ENCODE measurements at regions not wholly inside any gene's neighbourhood (a gene's known extent, or its start where the extent isn't known, plus 50 kb on each side); places are given as distances from the start of the nearest gene placed in this dataset.

- no peak for TF ChIP-seq ZNF425 (CRISPR knock-in tag; conservative IDR thresholded peaks at IDR 0.05)
- TF ChIP-seq SMAD3 (CRISPR knock-in tag; IDR thresholded peaks at IDR 0.05; ENCODE audit: borderline replicate concordance): no peak
Observed at GRCh38 chr6:15032015-15032414, 213.9 kb upstream of the JARID2 start (continued).

DNA sequence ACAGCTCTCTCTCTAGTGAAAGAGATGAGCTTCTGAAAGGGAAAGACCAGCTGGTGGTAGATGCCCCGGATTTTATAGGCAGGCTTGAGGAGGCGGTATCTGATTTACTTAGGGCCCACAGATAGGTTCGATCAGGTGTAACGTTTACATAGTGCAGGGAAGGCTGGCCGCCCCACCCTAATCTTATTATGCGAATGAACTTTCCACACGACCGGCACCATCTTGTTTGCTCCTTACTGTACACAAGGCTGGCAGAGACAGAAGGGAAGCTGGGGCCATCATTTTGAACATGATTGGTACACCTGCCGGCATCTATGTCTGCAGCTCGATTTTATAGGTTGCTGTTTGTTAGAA, 212.0 kb upstream of the JARID2 start:
- Mint-ChIP-seq H3K27me3 (ENCODE audit: low read depth) (peaks cover 2% of the 10 kb centered on the region), H3K27ac (no peak overlapping the region), H3K36me3 (peaks cover 16% of the 10 kb centered on the region), H3K4me3 (no peak overlapping the region), H3K9me3 (peaks cover 15% of the 10 kb centered on the region), H3K4me1 (peaks cover 48% of the 10 kb centered on the region)
- TF ChIP-seq ESRRA (CRISPR knock-in tag; IDR thresholded peaks at IDR 0.05; ENCODE audit: borderline replicate concordance) (no peak), GABPB1 (CRISPR knock-in tag; IDR thresholded peaks at IDR 0.05) (no peak), NR2C2 (CRISPR knock-in tag; IDR thresholded peaks at IDR 0.05) (no peak), TCF7 (CRISPR knock-in tag; IDR thresholded peaks at IDR 0.05; ENCODE audit: low read depth) (no peak), SMAD3 (CRISPR knock-in tag; IDR thresholded peaks at IDR 0.05; ENCODE audit: borderline replicate concordance) (no peak), GTF2I (CRISPR knock-in tag; conservative IDR thresholded peaks at IDR 0.05) (no peak), JUN (CRISPR knock-in tag; IDR thresholded peaks at IDR 0.05) (no peak), NFYB (CRISPR knock-in tag; conservative IDR thresholded peaks at IDR 0.05; ENCODE audit: low read depth) (no peak), ATF1 (CRISPR knock-in tag; IDR thresholded peaks at IDR 0.05) (no peak), AR (CRISPR knock-in tag; IDR thresholded peaks at IDR 0.05) (no peak), NR3C1 (CRISPR knock-in tag; conservative IDR thresholded peaks at IDR 0.05; ENCODE audit: low read depth) (no peak), SMAD4 (CRISPR knock-in tag; IDR thresholded peaks at IDR 0.05) (no peak), ETV6 (CRISPR knock-in tag; IDR thresholded peaks at IDR 0.05) (no peak), RORB (CRISPR knock-in tag; IDR thresholded peaks at IDR 0.05) (no peak)
- TF ChIP-seq, protein P1, sequence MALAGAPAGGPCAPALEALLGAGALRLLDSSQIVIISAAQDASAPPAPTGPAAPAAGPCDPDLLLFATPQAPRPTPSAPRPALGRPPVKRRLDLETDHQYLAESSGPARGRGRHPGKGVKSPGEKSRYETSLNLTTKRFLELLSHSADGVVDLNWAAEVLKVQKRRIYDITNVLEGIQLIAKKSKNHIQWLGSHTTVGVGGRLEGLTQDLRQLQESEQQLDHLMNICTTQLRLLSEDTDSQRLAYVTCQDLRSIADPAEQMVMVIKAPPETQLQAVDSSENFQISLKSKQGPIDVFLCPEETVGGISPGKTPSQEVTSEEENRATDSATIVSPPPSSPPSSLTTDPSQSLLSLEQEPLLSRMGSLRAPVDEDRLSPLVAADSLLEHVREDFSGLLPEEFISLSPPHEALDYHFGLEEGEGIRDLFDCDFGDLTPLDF (CRISPR knock-in tag; IDR thresholded peaks at IDR 0.05): no peak
- TF ChIP-seq, protein P2, sequence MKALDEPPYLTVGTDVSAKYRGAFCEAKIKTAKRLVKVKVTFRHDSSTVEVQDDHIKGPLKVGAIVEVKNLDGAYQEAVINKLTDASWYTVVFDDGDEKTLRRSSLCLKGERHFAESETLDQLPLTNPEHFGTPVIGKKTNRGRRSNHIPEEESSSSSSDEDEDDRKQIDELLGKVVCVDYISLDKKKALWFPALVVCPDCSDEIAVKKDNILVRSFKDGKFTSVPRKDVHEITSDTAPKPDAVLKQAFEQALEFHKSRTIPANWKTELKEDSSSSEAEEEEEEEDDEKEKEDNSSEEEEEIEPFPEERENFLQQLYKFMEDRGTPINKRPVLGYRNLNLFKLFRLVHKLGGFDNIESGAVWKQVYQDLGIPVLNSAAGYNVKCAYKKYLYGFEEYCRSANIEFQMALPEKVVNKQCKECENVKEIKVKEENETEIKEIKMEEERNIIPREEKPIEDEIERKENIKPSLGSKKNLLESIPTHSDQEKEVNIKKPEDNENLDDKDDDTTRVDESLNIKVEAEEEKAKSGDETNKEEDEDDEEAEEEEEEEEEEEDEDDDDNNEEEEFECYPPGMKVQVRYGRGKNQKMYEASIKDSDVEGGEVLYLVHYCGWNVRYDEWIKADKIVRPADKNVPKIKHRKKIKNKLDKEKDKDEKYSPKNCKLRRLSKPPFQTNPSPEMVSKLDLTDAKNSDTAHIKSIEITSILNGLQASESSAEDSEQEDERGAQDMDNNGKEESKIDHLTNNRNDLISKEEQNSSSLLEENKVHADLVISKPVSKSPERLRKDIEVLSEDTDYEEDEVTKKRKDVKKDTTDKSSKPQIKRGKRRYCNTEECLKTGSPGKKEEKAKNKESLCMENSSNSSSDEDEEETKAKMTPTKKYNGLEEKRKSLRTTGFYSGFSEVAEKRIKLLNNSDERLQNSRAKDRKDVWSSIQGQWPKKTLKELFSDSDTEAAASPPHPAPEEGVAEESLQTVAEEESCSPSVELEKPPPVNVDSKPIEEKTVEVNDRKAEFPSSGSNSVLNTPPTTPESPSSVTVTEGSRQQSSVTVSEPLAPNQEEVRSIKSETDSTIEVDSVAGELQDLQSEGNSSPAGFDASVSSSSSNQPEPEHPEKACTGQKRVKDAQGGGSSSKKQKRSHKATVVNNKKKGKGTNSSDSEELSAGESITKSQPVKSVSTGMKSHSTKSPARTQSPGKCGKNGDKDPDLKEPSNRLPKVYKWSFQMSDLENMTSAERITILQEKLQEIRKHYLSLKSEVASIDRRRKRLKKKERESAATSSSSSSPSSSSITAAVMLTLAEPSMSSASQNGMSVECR (CRISPR knock-in tag; IDR thresholded peaks at IDR 0.05; ENCODE audit: borderline replicate concordance): no peak
- TF ChIP-seq, protein P3, sequence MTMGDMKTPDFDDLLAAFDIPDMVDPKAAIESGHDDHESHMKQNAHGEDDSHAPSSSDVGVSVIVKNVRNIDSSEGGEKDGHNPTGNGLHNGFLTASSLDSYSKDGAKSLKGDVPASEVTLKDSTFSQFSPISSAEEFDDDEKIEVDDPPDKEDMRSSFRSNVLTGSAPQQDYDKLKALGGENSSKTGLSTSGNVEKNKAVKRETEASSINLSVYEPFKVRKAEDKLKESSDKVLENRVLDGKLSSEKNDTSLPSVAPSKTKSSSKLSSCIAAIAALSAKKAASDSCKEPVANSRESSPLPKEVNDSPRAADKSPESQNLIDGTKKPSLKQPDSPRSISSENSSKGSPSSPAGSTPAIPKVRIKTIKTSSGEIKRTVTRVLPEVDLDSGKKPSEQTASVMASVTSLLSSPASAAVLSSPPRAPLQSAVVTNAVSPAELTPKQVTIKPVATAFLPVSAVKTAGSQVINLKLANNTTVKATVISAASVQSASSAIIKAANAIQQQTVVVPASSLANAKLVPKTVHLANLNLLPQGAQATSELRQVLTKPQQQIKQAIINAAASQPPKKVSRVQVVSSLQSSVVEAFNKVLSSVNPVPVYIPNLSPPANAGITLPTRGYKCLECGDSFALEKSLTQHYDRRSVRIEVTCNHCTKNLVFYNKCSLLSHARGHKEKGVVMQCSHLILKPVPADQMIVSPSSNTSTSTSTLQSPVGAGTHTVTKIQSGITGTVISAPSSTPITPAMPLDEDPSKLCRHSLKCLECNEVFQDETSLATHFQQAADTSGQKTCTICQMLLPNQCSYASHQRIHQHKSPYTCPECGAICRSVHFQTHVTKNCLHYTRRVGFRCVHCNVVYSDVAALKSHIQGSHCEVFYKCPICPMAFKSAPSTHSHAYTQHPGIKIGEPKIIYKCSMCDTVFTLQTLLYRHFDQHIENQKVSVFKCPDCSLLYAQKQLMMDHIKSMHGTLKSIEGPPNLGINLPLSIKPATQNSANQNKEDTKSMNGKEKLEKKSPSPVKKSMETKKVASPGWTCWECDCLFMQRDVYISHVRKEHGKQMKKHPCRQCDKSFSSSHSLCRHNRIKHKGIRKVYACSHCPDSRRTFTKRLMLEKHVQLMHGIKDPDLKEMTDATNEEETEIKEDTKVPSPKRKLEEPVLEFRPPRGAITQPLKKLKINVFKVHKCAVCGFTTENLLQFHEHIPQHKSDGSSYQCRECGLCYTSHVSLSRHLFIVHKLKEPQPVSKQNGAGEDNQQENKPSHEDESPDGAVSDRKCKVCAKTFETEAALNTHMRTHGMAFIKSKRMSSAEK (CRISPR knock-in tag; IDR thresholded peaks at IDR 0.05; ENCODE audit: borderline replicate concordance): no peak
- ATAC-seq (no peak), DNase-seq (ENCODE audit: low spot score) (no peak)
- POLR2A ChIA-PET: no interaction called here
- CTCF ChIA-PET: no interaction called here
